ACC112 (cell line): ENCODE measurements at regions not wholly inside any gene's neighbourhood (a gene's known extent, or its start where the extent isn't known, plus 50 kb on each side); places are given as distances from the start of the nearest gene placed in this dataset.
"Not testable (repeated sequence)": the region's sequence is repeated elsewhere in the genome, so short reads cannot be mapped to it uniquely, and the experiment has no call there.

ENCODE experiments used
- H2AFZ ChIP-seq: fragments of 200-600 bp; sonication (generic); one replicate; pipeline ENCODE4 v1.6.0; 2017; ENCODE audit warnings: antibody characterized with exemption, low read length; ENCODE audit not compliant: unreplicated experiment
- H3K27ac ChIP-seq: fragments of 200-600 bp; sonication (generic); 2 replicates; pipeline ENCODE4 v1.5.1; 2014; ENCODE audit warnings: low read depth, mild to moderate bottlenecking, antibody characterized with exemption, low read length, moderate library complexity
- H3K27me3 ChIP-seq: fragments of 200-600 bp; sonication (generic); 2 replicates; pipeline ENCODE4 v1.6.1; 2014; ENCODE audit warnings: mild to moderate bottlenecking, antibody characterized with exemption, low read length, moderate library complexity, mixed read lengths; ENCODE audit not compliant: insufficient read depth
- H3K36me3 ChIP-seq: fragments of 200-600 bp; sonication (generic); 2 replicates; pipeline ENCODE4 v1.6.1; 2016; ENCODE audit warnings: mild to moderate bottlenecking, antibody characterized with exemption, low read length, moderate library complexity, mixed read lengths; ENCODE audit not compliant: insufficient read depth
- H3K4me1 ChIP-seq: fragments of 200-600 bp; sonication (generic); one replicate; pipeline ENCODE4 v1.6.1; 2016; ENCODE audit warnings: low read length, mixed read lengths; ENCODE audit not compliant: insufficient read depth, unreplicated experiment, control insufficient read depth
- H3K4me3 ChIP-seq: fragments of 200-600 bp; sonication (generic); 2 replicates; pipeline ENCODE4 v1.5.1; 2014; ENCODE audit warnings: mild to moderate bottlenecking, low read depth, low read length
- H3K79me2 ChIP-seq: fragments of 200-600 bp; sonication (generic); one replicate; pipeline ENCODE4 v1.6.0; 2016; ENCODE audit warnings: low read length; ENCODE audit not compliant: control insufficient read depth, unreplicated experiment, insufficient read depth

GRCh38 chr5:9725265-9725664 lies 95.1 kb upstream of the TAS2R1 start:
- not testable (repeated sequence) for H3K4me3 ChIP-seq, H3K4me1 ChIP-seq, H3K27ac ChIP-seq, H3K36me3 ChIP-seq, H3K79me2 ChIP-seq, H2AFZ ChIP-seq, H3K27me3 ChIP-seq

GRCh38 chr5:9724707-9725106 lies 94.6 kb upstream of the TAS2R1 start:
- Histone ChIP-seq H3K27ac (no peak overlapping the region), H3K4me1 (no peaks in the 10 kb centered on the region), H3K27me3 (no peaks in the 10 kb centered on the region), H3K36me3 (no peaks in the 10 kb centered on the region), H3K4me3 (no peak overlapping the region), H3K79me2 (no peaks in the 10 kb centered on the region), H2AFZ (no peak overlapping the region)

GRCh38 chr5:9722601-9723180 lies 92.5 kb upstream of the TAS2R1 start:
- no peaks in the 10 kb centered on the region for H3K36me3 ChIP-seq
- H3K4me1 ChIP-seq: no peaks in the 10 kb centered on the region
- no peak overlapping the region for H3K4me3 ChIP-seq
- no peaks in the 10 kb centered on the region for H3K27me3 ChIP-seq
- no peak overlapping the region for H3K27ac ChIP-seq
- no peaks in the 10 kb centered on the region for H3K79me2 ChIP-seq
- H2AFZ ChIP-seq: no peak overlapping the region

GRCh38 chr5:9721161-9721560 lies 91.0 kb upstream of the TAS2R1 start:
- Histone ChIP-seq H3K4me1 (peaks cover 10% of the 10 kb centered on the region), H3K4me3 (no peak overlapping the region), H2AFZ (no peak overlapping the region), H3K36me3 (no peaks in the 10 kb centered on the region), H3K27ac (no peak overlapping the region), H3K79me2 (no peaks in the 10 kb centered on the region), H3K27me3 (no peaks in the 10 kb centered on the region)

- Histone ChIP-seq H3K4me3 (no peak overlapping the region), H3K36me3 (no peaks in the 10 kb centered on the region), H3K79me2 (no peaks in the 10 kb centered on the region), H3K27ac (no peak overlapping the region), H3K27me3 (no peaks in the 10 kb centered on the region), H3K4me1 (peaks cover 18% of the 10 kb centered on the region), H2AFZ (no peak overlapping the region)
Measured at GRCh38 chr5:9720361-9720760, 90.2 kb upstream of the TAS2R1 start.

GRCh38 chr5:9716838-9717281 lies 86.7 kb upstream of the TAS2R1 start:
- H2AFZ ChIP-seq: peak overlapping the region; percentile 8
- no peaks in the 10 kb centered on the region for H3K79me2 ChIP-seq
- H3K27ac ChIP-seq: peak overlapping the region; percentile 67
- H3K36me3 ChIP-seq: no peaks in the 10 kb centered on the region
- H3K4me3 ChIP-seq: peak overlapping the region; percentile 29
- H3K27me3 ChIP-seq: no peaks in the 10 kb centered on the region
- H3K4me1 ChIP-seq: peaks cover 24% of the 10 kb centered on the region

- peaks cover 24% of the 10 kb centered on the region for H3K4me1 ChIP-seq
- H3K27me3 ChIP-seq: no peaks in the 10 kb centered on the region
- no peaks in the 10 kb centered on the region for H3K36me3 ChIP-seq
- peak overlapping the region; percentile 56 for H2AFZ ChIP-seq
- no peak overlapping the region for H3K4me3 ChIP-seq
- no peaks in the 10 kb centered on the region for H3K79me2 ChIP-seq
- H3K27ac ChIP-seq: 0 out of 2 replicates have a peak overlapping the region, but pooled peaks have one; percentile 26
Measured at GRCh38 chr5:9715891-9716335, 85.8 kb upstream of the TAS2R1 start.

- no peaks in the 10 kb centered on the region for H3K36me3 ChIP-seq
- peaks cover 24% of the 10 kb centered on the region for H3K4me1 ChIP-seq
- H3K27ac ChIP-seq: no peak overlapping the region
- no peak overlapping the region for H2AFZ ChIP-seq
- no peaks in the 10 kb centered on the region for H3K79me2 ChIP-seq
- no peak overlapping the region for H3K4me3 ChIP-seq
- H3K27me3 ChIP-seq: no peaks in the 10 kb centered on the region
Measured at GRCh38 chr5:9713959-9714586, 83.9 kb upstream of the TAS2R1 start.

- Histone ChIP-seq H3K79me2 (no peaks in the 10 kb centered on the region), H3K27ac (no peak overlapping the region), H3K36me3 (no peaks in the 10 kb centered on the region), H3K4me1 (peaks cover 24% of the 10 kb centered on the region), H3K4me3 (no peak overlapping the region), H3K27me3 (no peaks in the 10 kb centered on the region), H2AFZ (no peak overlapping the region)
Measured at GRCh38 chr5:9713356-9713755, 83.2 kb upstream of the TAS2R1 start.

GRCh38 chr5:9712911-9713310 lies 82.8 kb upstream of the TAS2R1 start:
- no peaks in the 10 kb centered on the region for H3K27me3 ChIP-seq
- no peak overlapping the region for H3K27ac ChIP-seq
- H3K4me1 ChIP-seq: peaks cover 24% of the 10 kb centered on the region
- no peak overlapping the region for H2AFZ ChIP-seq
- H3K79me2 ChIP-seq: no peaks in the 10 kb centered on the region
- H3K36me3 ChIP-seq: no peaks in the 10 kb centered on the region
- H3K4me3 ChIP-seq: no peak overlapping the region

- H3K79me2 ChIP-seq: no peaks in the 10 kb centered on the region
- H3K27ac ChIP-seq: no peak overlapping the region
- H2AFZ ChIP-seq: no peak overlapping the region
- peaks cover 24% of the 10 kb centered on the region for H3K4me1 ChIP-seq
- H3K27me3 ChIP-seq: no peaks in the 10 kb centered on the region
- no peaks in the 10 kb centered on the region for H3K36me3 ChIP-seq
- H3K4me3 ChIP-seq: no peak overlapping the region
Measured at GRCh38 chr5:9712506-9712905, 82.4 kb upstream of the TAS2R1 start.
